ENCODE measurements at regions not wholly inside any gene's neighbourhood (a gene's known extent, or its start where the extent isn't known, plus 50 kb on each side); places are given as distances from the start of the nearest gene placed in this dataset.
A peak's percentile ranks its signal among the peaks of the same experiment; 100 is the strongest.
"Not testable (repeated sequence)": the region's sequence is repeated elsewhere in the genome, so short reads cannot be mapped to it uniquely, and the experiment has no call there.

- DNase-seq (ENCODE audit: low spot score), result peak; percentile 81
Observed at GRCh38 chr6:80523010-80523409, 416.5 kb downstream of the BCKDHB start.

GRCh38 chr6:80522576-80522975, 416.1 kb downstream of the BCKDHB start:
- peak; percentile 23 for DNase-seq (ENCODE audit: low spot score)

- peak; percentile 49 for DNase-seq (ENCODE audit: low spot score)
Observed at GRCh38 chr6:80519811-80520594, 413.5 kb downstream of the BCKDHB start.

- DNase-seq (ENCODE audit: low spot score), result no peak
Observed at GRCh38 chr6:80517525-80517924, 411.1 kb downstream of the BCKDHB start.

- not testable (repeated sequence) for DNase-seq (ENCODE audit: low spot score)
Observed at GRCh38 chr6:80510521-80510920, 404.1 kb downstream of the BCKDHB start.

GRCh38 chr6:80508885-80509630, 402.6 kb downstream of the BCKDHB start:
- no peak for DNase-seq (ENCODE audit: low spot score)

GRCh38 chr6:80504882-80505281, 398.4 kb downstream of the BCKDHB start:
- no peak for DNase-seq (ENCODE audit: low spot score)

GRCh38 chr6:80503660-80504059, 397.2 kb downstream of the BCKDHB start:
- no peak for DNase-seq (ENCODE audit: low spot score)

GRCh38 chr6:80502871-80503270, 396.4 kb downstream of the BCKDHB start:
- DNase-seq (ENCODE audit: low spot score), result no peak

GRCh38 chr6:80501636-80502035, 395.2 kb downstream of the BCKDHB start:
- no peak for DNase-seq (ENCODE audit: low spot score)

GRCh38 chr6:80497696-80498486, 391.4 kb downstream of the BCKDHB start:
- not testable (repeated sequence) for DNase-seq (ENCODE audit: low spot score)

- DNase-seq (ENCODE audit: low spot score), result no peak
Observed at GRCh38 chr6:80489911-80490635, 383.6 kb downstream of the BCKDHB start.

GRCh38 chr6:80488190-80488589, 381.7 kb downstream of the BCKDHB start:
- DNase-seq (ENCODE audit: low spot score), result no peak

GRCh38 chr6:80485494-80485893, 379.0 kb downstream of the BCKDHB start:
- DNase-seq (ENCODE audit: low spot score), result not testable (repeated sequence)

- DNase-seq (ENCODE audit: low spot score), result no peak
Observed at GRCh38 chr6:80482056-80482455, 375.6 kb downstream of the BCKDHB start.

- DNase-seq (ENCODE audit: low spot score), result no peak
Observed at GRCh38 chr6:80480421-80481157, 374.1 kb downstream of the BCKDHB start.

GRCh38 chr6:80478030-80478429, 371.6 kb downstream of the BCKDHB start:
- peak; percentile 18 for DNase-seq (ENCODE audit: low spot score)

GRCh38 chr6:80477591-80477990, 371.1 kb downstream of the BCKDHB start:
- no peak for DNase-seq (ENCODE audit: low spot score)

- DNase-seq (ENCODE audit: low spot score), result no peak
Observed at GRCh38 chr6:80472271-80472670, 365.8 kb downstream of the BCKDHB start.

- DNase-seq (ENCODE audit: low spot score), result no peak
Observed at GRCh38 chr6:80469977-80470376, 363.5 kb downstream of the BCKDHB start.

- no peak for DNase-seq (ENCODE audit: low spot score)
Observed at GRCh38 chr6:80468398-80468797, 361.9 kb downstream of the BCKDHB start.
